ENCODE measurements at regions not wholly inside any gene's neighbourhood (a gene's known extent, or its start where the extent isn't known, plus 50 kb on each side); places are given as distances from the start of the nearest gene placed in this dataset.

GRCh38 chr4:33751050-33751449, 2493.3 kb downstream of the ARAP2 start:
- TF ChIP-seq EZH2phosphoT487 (IDR thresholded peaks at IDR 0.05; ENCODE audit: borderline replicate concordance, low read depth, low read length) (no peak), CTCF (conservative IDR thresholded peaks at IDR 0.05; ENCODE audit: low read length) (no peak)
